ENCODE measurements at regions not wholly inside any gene's neighbourhood (a gene's known extent, or its start where the extent isn't known, plus 50 kb on each side); places are given as distances from the start of the nearest gene placed in this dataset.
"Not testable (repeated sequence)": the region's sequence is repeated elsewhere in the genome, so short reads cannot be mapped to it uniquely, and the experiment has no call there.

DNA sequence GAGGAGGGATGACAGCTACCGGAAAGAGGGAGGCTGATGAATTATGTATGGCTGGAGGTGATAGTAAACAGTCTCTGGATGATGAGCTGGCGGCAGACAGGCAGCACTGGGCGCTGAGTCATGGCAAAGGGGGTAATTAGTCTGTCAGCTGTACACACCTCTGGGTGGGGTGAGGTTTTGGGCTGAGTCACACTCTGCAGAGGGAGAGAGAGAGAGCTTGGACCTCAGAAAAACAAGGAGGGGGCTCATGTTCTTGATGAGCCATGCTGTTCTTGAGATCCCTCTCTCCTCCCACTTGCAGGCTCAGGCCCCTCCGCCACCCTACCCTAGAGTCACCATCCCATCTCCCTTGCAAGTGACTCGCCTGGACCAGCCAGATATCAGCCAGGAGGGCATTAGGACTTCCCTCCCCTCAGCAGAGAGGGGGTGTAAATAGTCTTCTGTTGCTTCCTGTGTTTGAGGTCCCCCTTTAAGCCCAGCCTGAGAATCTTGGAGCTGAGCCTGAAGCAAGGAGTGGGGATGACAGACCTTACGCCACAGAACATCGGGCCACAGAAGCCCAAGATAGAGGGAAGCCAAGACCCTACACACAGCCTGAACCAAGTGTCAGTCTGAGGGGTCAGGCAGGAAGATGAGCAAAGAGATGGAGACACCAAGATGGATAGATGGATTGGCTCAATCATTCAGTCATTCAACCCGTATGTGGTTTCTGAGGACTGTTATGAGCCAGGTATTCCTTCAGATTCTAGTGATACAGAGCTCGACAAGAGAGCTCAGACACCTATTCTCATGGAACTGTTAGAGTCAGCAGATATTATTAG lies 383.2 kb upstream of the CCL2 start:
- TF ChIP-seq POLR2AphosphoS5 (IDR thresholded peaks at IDR 0.05) (no peak), POLR2A (IDR thresholded peaks at IDR 0.05) (no peak), EP300 (IDR thresholded peaks at IDR 0.05) (no peak)
- TF ChIP-seq, protein P1, sequence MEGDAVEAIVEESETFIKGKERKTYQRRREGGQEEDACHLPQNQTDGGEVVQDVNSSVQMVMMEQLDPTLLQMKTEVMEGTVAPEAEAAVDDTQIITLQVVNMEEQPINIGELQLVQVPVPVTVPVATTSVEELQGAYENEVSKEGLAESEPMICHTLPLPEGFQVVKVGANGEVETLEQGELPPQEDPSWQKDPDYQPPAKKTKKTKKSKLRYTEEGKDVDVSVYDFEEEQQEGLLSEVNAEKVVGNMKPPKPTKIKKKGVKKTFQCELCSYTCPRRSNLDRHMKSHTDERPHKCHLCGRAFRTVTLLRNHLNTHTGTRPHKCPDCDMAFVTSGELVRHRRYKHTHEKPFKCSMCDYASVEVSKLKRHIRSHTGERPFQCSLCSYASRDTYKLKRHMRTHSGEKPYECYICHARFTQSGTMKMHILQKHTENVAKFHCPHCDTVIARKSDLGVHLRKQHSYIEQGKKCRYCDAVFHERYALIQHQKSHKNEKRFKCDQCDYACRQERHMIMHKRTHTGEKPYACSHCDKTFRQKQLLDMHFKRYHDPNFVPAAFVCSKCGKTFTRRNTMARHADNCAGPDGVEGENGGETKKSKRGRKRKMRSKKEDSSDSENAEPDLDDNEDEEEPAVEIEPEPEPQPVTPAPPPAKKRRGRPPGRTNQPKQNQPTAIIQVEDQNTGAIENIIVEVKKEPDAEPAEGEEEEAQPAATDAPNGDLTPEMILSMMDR (IDR thresholded peaks at IDR 0.05): no peak
- no peak for DNase-seq
- Histone ChIP-seq H3K4me3 (no peak overlapping the region), H3K27ac (no peak overlapping the region), H3K4me1 (no peaks in the 10 kb centered on the region), H3K9me3 (no peaks in the 10 kb centered on the region), H3K27me3 (peaks cover 0 to 5% (median 0%) of the 10 kb centered on the region in 3 donors), H3K36me3 (no peaks in the 10 kb centered on the region)
- WGBS, 2 donors: 57 to 72% methylated on average over 9 of the region's 9 CpGs
- intact Hi-C loops (cut with DNase I): no loop called here

DNA sequence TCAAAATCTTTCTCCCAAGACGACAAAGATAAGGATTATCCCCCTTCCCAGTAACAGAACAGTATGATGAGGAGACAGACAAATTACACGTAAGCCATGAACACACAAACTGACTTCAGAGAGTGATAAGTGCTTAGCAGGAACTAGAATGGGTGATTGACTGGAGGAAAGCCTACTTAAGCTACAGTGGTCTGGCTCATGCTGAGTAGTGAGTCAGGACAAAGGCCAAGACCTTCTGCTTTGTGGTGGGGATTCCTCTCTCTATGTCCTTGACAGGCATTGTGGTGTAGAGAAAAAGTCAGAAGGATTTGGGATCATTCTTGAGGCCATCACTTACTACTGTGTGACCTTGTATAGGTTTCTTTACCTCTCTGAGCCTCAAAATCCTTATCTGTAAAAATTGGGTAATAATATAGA lies 381.9 kb upstream of the CCL2 start:
- no peak for DNase-seq
- peaks cover 0 to 5% (median 0%) of the 10 kb centered on the region in 3 donors for H3K27me3 ChIP-seq
- WGBS, 2 donors: 73 to 83% methylated on average over 2 of the region's 2 CpGs
- H3K9me3 ChIP-seq: no peaks in the 10 kb centered on the region
- intact Hi-C loops (cut with DNase I): no loop called here
- H3K36me3 ChIP-seq: no peaks in the 10 kb centered on the region
- no peaks in the 10 kb centered on the region for H3K4me1 ChIP-seq
- TF ChIP-seq EP300 (IDR thresholded peaks at IDR 0.05): no peak
- no peak for TF ChIP-seq POLR2AphosphoS5 (IDR thresholded peaks at IDR 0.05)
- no peak for TF ChIP-seq POLR2A (IDR thresholded peaks at IDR 0.05)
- TF ChIP-seq, protein P1 (IDR thresholded peaks at IDR 0.05): no peak
- no peak overlapping the region for H3K27ac ChIP-seq
- no peak overlapping the region for H3K4me3 ChIP-seq

DNA sequence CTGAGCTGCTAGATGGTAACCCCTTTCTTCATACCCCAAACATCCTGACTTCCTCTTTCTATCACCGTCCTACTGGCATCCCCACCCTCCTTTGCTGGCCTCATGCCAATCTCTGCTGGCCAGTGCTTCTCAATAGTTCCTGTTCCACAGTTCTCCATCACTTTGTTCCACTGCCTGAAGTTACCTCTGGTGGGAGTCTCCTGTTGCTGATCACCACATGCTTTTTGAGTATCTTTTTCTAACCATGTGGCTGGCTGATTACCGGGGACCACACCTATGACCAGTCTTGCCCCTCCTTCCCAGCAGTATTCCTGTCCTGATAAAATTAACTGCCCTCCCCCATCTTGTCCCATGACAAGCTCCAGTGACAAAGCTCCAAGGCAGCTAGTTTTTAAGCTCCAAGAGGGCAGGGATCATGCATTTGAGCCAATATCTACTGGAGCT lies 380.4 kb upstream of the CCL2 start:
- Histone ChIP-seq H3K4me1 (no peaks in the 10 kb centered on the region), H3K36me3 (no peaks in the 10 kb centered on the region), H3K4me3 (no peak overlapping the region), H3K9me3 (no peaks in the 10 kb centered on the region), H3K27ac (no peak overlapping the region), H3K27me3 (peaks cover 0 to 5% (median 0%) of the 10 kb centered on the region in 3 donors)
- 33 to 43% methylated on average over 2 of the region's 2 CpGs for WGBS, 2 donors
- no peak for DNase-seq
- TF ChIP-seq POLR2A (IDR thresholded peaks at IDR 0.05) (no peak), EP300 (IDR thresholded peaks at IDR 0.05) (no peak), POLR2AphosphoS5 (IDR thresholded peaks at IDR 0.05) (no peak)
- TF ChIP-seq, protein P1 (IDR thresholded peaks at IDR 0.05): no peak
- intact Hi-C loops (cut with DNase I): no loop called here

DNA sequence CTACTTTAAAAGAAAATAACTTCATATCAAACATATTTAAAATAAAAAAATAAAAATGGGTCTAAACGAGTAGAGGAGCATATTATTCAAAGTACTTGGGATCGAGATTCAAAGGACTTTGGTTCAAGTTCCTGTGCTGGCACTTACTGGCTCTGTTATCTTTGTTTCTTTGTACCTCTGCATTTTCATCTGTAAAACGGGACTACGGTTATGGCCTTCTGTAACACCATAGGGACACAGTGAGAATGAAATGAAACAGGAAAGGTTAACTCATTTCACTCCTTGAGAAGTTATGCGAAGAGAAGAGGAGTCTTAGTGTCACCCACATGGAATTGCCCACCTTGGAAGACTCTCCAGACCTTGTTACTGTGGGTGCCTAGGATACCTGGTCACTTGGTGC lies 379.1 kb upstream of the CCL2 start:
- peaks cover 0 to 5% (median 0%) of the 10 kb centered on the region in 3 donors for H3K27me3 ChIP-seq
- 80 to 86% methylated on average over 5 of the region's 5 CpGs for WGBS, 2 donors
- no peak for TF ChIP-seq POLR2A (IDR thresholded peaks at IDR 0.05)
- TF ChIP-seq POLR2AphosphoS5 (IDR thresholded peaks at IDR 0.05): no peak
- TF ChIP-seq, protein P1 (IDR thresholded peaks at IDR 0.05): no peak
- no peak for TF ChIP-seq EP300 (IDR thresholded peaks at IDR 0.05)
- H3K4me1 ChIP-seq: no peaks in the 10 kb centered on the region
- no peak overlapping the region for H3K27ac ChIP-seq
- H3K36me3 ChIP-seq: no peaks in the 10 kb centered on the region
- no peak for DNase-seq
- no peaks in the 10 kb centered on the region for H3K9me3 ChIP-seq
- intact Hi-C loops (cut with DNase I): no loop called here
- H3K4me3 ChIP-seq: no peak overlapping the region

DNA sequence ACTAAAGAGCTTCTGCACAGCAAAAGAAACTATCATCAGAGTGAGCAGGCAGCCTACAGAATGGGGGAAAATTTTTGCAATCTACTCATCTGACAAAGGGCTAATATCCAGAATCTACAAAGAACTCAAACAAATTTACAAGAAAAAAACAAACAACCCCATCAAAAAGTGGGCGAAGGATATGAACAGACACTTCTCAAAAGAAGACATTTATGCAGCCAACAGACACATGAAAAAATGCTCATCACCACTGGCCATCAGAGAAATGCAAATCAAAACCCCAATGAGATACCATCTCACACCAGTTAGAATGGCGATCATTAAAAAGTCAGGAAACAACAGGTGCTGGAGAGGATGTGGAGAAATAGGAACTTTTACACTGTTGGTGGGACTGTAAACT lies 372.8 kb upstream of the CCL2 start:
- H3K4me1 ChIP-seq; H3K9me3 ChIP-seq; intact Hi-C loops (cut with DNase I); DNase-seq; H3K27me3 ChIP-seq; H3K27ac ChIP-seq; H3K36me3 ChIP-seq; H3K4me3 ChIP-seq: not testable (repeated sequence)
- 89 to 94% methylated on average over 1 of the region's 2 CpGs for WGBS, 2 donors

DNA sequence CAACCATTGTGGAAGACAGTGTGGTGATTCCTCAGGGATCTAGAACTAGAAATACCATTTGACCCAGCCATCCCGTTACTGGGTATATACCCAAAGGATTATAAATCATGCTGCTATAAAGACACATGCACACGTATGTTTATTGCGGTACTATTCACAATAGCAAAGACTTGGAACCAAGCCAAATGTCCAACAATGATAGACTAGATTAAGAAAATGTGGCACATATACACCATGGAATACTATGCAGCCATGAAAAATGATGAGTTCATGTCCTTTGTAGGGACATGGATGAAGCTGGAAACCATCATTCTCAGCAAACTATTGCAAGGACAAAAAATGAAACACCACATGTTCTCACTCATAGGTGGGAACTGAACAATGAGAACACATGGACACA lies 372.4 kb upstream of the CCL2 start:
- H3K9me3 ChIP-seq; H3K27ac ChIP-seq; H3K36me3 ChIP-seq; H3K4me3 ChIP-seq; H3K4me1 ChIP-seq; intact Hi-C loops (cut with DNase I); H3K27me3 ChIP-seq; DNase-seq: not testable (repeated sequence)
- 63 to 72% methylated on average over 3 of the region's 3 CpGs for WGBS, 2 donors
